ENCODE measurements at regions not wholly inside any gene's neighbourhood (a gene's known extent, or its start where the extent isn't known, plus 50 kb on each side); places are given as distances from the start of the nearest gene placed in this dataset.

DNA sequence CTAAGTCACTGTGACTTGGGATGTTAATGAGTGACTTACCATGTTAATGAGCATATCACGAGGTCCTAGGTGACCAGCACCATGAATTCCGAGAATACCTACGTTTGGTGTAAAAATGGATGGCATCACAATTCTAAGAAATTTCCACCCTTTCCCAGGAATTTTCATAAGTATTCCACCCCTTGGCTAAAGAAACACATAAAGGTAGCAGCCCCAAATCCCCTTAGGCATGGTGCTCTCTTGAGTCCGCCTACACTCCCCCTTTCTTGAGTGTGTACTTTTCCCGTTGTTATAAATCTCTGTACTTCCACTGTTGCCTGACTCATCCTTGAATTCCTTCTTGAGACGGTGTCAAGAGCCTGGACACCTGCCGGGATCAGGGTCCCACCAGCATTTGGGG lies 504.0 kb upstream of the RBFOX1 start:
- DNase-seq (ENCODE audit: extremely low spot score), result no peak
- ChIA-PET CTCF (no interaction called here), POLR2A (no interaction called here)
- TF ChIP-seq, protein P1, sequence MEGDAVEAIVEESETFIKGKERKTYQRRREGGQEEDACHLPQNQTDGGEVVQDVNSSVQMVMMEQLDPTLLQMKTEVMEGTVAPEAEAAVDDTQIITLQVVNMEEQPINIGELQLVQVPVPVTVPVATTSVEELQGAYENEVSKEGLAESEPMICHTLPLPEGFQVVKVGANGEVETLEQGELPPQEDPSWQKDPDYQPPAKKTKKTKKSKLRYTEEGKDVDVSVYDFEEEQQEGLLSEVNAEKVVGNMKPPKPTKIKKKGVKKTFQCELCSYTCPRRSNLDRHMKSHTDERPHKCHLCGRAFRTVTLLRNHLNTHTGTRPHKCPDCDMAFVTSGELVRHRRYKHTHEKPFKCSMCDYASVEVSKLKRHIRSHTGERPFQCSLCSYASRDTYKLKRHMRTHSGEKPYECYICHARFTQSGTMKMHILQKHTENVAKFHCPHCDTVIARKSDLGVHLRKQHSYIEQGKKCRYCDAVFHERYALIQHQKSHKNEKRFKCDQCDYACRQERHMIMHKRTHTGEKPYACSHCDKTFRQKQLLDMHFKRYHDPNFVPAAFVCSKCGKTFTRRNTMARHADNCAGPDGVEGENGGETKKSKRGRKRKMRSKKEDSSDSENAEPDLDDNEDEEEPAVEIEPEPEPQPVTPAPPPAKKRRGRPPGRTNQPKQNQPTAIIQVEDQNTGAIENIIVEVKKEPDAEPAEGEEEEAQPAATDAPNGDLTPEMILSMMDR (IDR thresholded peaks at IDR 0.05; ENCODE audit: control extremely low read depth, extremely low read depth, low read depth, missing control alignments), result no peak

DNA sequence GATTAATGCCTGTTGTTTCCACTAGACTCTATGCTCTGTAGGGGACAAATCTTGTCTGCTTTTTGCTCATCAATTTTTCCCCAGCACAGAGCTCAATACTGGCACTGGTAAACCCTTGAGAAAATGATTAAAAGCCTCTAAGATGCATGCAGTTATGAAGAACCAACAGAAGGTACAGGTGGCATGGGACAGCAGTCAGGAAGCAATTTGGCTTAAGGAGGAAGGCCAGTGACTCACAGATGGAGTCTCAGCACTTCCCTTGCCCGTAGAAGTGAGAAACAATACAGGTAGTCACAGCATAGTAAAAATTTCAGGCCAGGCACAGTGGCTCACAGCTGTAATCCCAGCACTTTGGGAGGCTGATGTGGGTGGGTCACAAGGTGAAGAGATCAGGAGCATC lies 504.7 kb upstream of the RBFOX1 start:
- ChIA-PET CTCF (no interaction called here), POLR2A (no interaction called here)
- DNase-seq (ENCODE audit: extremely low spot score), result no peak
- TF ChIP-seq, protein P1 (IDR thresholded peaks at IDR 0.05; ENCODE audit: control extremely low read depth, extremely low read depth, low read depth, missing control alignments), result no peak

DNA sequence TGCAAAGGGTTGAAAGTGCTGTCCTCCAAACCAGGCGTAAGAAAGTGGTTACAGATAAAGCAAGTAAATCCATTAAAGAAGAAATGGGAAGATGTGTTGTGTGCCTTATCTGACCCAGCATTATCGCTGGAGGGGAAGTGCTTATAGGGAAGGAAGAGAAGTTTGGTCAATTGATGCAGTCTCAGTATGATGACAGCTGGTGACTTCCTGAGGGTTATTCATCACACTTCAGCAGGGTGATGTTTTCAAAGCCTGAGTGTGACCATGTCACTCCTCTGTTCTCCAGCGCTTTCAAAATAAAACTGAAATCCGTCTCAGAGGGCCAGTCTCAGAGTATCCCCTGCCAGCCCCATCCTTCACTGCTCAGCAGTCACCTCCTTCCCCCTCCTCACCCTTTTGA lies 505.4 kb upstream of the RBFOX1 start:
- ChIA-PET CTCF (no interaction called here), POLR2A (no interaction called here)
- TF ChIP-seq, protein P1 (IDR thresholded peaks at IDR 0.05; ENCODE audit: control extremely low read depth, extremely low read depth, low read depth, missing control alignments), result no peak
- DNase-seq (ENCODE audit: extremely low spot score), result no peak

DNA sequence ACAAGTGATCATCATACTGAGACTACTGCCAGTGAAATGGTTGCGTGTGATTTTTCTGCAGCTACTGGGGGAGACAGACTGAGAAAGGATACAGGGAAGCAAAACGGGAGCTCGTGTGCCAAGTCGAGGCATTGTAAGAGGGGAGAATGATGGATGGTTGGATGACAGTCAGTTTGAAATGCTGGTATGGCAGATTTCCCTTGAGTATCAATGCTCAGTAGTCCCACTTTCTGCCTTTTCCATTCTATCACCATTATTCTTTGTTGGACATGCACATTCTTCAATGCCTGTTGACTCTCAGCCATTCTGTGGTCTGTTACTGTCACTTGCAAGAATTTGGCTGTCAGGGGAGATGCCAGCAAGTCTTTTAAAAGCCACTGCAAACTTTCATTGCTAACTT lies 510.6 kb upstream of the RBFOX1 start:
- TF ChIP-seq, protein P1 (IDR thresholded peaks at IDR 0.05; ENCODE audit: control extremely low read depth, extremely low read depth, low read depth, missing control alignments), result no peak
- POLR2A ChIA-PET, result no interaction called here
- CTCF ChIA-PET, result no interaction called here
- DNase-seq (ENCODE audit: extremely low spot score), result no peak

DNA sequence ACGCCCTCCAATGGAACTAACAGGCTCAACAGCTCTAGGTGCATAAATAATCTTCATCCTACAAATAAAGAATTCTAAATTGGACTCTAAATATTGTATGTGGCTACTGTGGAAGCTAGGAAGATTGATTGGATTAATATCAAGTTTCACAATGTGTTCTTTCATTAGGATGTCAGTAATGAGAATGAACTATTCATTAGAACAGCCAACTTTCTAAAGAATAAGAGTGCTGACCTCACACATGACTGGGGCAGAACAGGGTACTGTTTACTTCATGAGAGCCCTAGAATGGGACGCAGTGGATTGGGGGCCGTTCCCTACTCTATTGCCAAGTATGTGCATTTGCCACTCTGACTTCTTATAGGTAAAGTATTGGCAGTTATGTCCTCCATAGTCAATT lies 528.2 kb upstream of the RBFOX1 start:
- TF ChIP-seq, protein P1 (IDR thresholded peaks at IDR 0.05; ENCODE audit: control extremely low read depth, extremely low read depth, low read depth, missing control alignments), result no peak
- no peak for DNase-seq (ENCODE audit: extremely low spot score)
- CTCF ChIA-PET, result interaction anchor here (1.2 kb wide), 1 partner anchor 9 kb away, joined by 3 read pairs; no protein-coding TSS in a partner anchor
- POLR2A ChIA-PET, result no interaction called here

DNA sequence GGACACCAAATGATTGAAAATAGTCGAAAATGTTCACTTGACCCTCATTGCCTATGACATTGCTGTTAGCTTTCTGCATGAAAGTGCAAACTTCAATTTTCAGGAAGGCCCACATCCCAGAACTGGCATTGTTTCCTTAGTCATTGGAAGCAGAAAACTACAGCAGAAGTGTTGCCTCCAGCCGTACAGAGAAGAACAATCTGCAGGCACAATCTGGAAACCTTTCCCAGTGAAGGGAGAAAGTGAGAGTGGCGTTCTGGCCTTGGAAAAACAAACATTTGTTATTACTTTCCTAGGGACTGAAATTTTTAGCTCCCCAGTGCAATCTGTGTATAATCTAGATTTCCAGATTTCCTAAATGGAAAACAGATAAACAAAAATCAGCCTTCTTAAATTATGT lies 529.5 kb upstream of the RBFOX1 start:
- POLR2A ChIA-PET, result no interaction called here
- DNase-seq (ENCODE audit: extremely low spot score), result no peak
- CTCF ChIA-PET, result interaction anchor here (1.2 kb wide), 1 partner anchor 11 kb away, joined by 3 read pairs; no protein-coding TSS in a partner anchor
- TF ChIP-seq, protein P1 (IDR thresholded peaks at IDR 0.05; ENCODE audit: control extremely low read depth, extremely low read depth, low read depth, missing control alignments), result no peak

DNA sequence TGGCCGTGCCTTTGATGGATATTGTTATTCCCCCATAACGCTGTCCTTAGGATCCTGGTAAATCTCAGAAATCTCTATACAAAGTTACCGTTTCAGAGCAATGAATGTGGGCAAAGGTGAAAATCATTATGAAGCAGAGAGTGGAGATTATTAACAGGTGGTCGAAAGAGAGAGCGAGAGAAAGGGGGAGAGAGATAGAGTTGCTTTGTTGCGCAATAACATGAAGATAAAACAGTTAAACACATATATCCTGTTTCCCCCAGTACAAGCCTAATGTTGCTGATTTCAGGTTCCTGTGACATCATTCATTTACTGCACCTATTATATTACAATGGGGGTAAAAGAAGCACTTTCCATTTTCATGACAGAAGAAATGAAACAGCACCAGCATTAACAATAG lies 535.4 kb upstream of the RBFOX1 start:
- ChIA-PET CTCF (no interaction called here), POLR2A (no interaction called here)
- TF ChIP-seq, protein P1 (IDR thresholded peaks at IDR 0.05; ENCODE audit: control extremely low read depth, extremely low read depth, low read depth, missing control alignments), result no peak
- no peak for DNase-seq (ENCODE audit: extremely low spot score)
